Upper lobe of left lung (tissue), 4 donors: ENCODE measurements at regions not wholly inside any gene's neighbourhood (a gene's known extent, or its start where the extent isn't known, plus 50 kb on each side); places are given as distances from the start of the nearest gene placed in this dataset.

Experiments
- CTCF ChIP-seq, 6 experiments: fragments of 450-650 bp in 4 of 6; fragments of 200-600 bp in 2 of 6; sonication (generic) in 2 of 6; IDR thresholded peaks; one replicate each; pipeline ENCODE4 v1.5.1; 2016 to 2019; ENCODE audit warnings: antibody characterized with exemption in 6 of 6
- EP300 ChIP-seq, 4 donors: sonication (generic); formaldehyde crosslinking; IDR thresholded peaks; one replicate each; pipeline ENCODE4 v1.5.1; 2017; ENCODE audit warnings: antibody characterized with exemption in 4 of 4, control low read depth in 2 of 4
- POLR2A ChIP-seq, 4 donors: fragments of 450-650 bp; IDR thresholded peaks; one replicate each; pipeline ENCODE4 v1.5.1; 2016 to 2017; ENCODE audit warnings: antibody characterized with exemption in 4 of 4, mild to moderate bottlenecking in 2 of 4
- POLR2AphosphoS5 ChIP-seq, 2 donors: sonication (generic); formaldehyde crosslinking; IDR thresholded peaks; one replicate each; pipeline ENCODE4 v1.5.1; 2017; ENCODE audit warnings: antibody characterized with exemption in 2 of 2

- TF ChIP-seq POLR2AphosphoS5 (IDR thresholded peaks at IDR 0.05) = no peak
- no peak for TF ChIP-seq CTCF (IDR thresholded peaks at IDR 0.05)
- no peak for TF ChIP-seq EP300 (IDR thresholded peaks at IDR 0.05)
- no peak for TF ChIP-seq POLR2A (IDR thresholded peaks at IDR 0.05)
Observed at GRCh38 chr6:51024126-51024525, 205.5 kb downstream of the TFAP2B start.
